ENCODE measurements at regions not wholly inside any gene's neighbourhood (a gene's known extent, or its start where the extent isn't known, plus 50 kb on each side); places are given as distances from the start of the nearest gene placed in this dataset.

DNA sequence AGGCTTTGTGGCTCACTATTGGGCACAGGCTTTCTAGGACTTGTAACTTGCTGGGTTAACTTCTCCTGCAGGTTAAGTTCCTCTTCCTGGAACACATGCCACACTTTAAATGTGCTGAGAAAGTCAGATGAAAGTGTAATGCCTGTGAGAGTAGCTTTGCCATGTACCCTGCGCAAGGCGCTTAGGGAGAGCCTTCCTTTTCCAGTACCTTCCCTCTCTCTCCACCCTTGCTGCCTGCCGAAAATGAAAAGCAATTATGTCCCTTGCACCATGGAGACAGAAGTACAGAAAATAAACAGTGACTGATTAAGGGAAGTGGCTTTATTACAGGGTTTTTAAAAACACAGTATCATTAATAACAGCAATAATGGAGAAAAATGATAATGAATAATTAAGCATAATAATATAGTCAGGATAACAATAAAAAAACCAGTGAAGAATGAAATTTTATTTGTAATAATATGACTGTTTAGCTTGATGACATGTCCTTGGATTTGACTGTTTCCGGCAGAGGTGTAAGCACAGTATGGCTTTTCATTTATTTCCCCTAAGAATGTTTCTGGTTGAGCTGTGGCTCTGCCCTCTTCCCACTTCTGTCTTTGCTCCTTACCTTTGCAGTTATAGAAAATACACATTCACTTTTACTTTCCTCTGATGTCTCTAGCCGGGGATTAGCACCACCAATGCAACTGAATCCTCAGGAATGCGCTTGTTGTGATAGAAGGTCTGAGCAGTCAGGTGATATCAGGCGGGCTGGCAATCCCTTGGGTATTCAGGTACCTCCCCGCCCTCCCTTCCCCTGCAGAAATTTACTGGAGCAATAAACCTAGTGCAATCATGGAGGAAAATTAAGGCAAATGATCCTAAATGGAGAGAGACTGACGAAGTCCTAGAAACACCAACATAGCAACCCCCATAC is 472.3 kb upstream of the CITED2 start:
- peak; percentile 42 for DNase-seq

DNA sequence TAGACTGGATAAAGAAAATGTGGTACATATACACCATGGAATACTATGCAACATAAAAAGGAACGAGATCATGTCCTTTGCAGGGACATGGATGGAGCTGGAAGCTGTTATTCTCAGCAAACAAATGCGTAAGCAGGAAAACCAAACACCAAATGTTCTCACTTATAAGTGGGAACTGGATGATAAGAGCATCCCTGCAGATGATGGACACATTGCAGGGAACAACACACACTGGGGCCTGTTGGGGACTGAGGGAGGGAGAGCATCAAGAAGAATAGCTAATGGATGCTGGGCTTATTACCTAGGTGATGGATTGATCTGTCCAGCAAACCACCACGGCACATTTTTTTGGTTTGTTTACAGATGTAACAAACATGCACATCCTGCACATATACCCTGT is 470.5 kb upstream of the CITED2 start:
- no peak for DNase-seq

DNA sequence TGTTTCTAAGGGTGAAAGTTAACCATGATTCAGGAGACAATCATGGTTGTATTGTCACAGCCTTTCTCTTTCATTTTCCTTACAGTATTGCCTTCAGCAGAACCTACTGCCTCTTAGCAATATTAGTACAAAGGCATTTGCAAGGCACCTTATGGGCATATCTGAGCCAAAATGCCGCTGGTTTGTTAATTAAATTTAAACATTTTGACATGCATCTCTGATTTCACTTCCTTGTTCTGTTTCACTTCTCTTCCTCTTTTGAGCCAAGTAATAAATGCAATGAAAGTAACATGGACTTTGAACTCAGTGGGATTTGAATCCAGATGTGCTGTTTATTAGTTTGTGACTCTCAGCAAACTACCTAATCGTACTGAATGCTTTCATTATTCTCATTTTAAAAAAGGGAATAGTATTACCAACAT is 467.4 kb upstream of the CITED2 start:
- DNase-seq, result peak; percentile 66

DNA sequence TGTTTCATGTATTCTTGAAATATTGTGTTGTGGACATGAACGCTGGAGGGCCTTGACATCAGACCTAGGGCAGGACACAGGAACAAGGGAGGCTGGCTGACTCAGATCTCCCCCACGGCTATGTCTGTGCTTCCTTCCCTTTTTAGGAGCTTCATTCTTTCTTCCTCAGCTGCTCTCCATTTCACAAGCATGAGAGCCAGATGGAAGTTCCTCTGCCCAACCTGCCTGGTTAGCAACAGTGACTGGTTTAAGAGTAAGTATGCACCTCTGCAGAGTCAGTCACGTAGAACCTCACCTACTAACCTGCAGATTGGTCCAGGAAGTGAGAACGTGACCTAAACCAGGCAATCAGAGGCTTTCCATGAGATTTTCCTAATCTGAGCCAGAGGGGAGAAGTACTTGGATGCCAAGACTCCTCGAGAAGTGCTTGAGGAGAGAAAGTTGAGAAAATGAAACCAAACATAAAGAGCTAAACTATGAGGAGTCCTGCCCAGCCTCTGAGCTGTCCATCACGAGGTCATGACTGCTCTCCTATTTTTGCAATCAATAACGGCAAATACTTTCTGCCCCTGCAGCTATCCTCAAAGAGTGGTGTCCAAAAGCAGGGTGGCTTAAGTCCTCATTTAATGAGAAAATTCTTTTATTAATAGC is 465.2 kb upstream of the CITED2 start:
- peak; percentile 64 for DNase-seq

DNA sequence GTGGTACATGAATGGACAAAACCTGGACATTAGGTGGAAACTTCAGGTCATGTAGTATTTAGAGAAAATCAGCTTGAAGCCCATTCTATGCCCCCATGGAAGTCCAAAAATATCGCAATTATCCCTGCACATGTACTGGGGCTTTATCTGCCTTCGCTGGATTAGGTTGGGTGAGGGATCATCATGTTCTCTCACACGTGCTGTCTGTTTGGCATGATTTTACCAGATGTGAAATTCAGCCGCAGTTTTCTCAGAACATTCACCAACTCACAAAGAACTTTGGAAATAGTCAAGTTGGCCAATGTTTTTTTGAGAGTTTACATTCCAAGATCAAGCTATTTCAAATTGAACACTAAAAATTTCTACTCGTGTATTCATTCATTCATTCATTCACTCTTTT is 459.8 kb upstream of the CITED2 start:
- no peak for DNase-seq

DNA sequence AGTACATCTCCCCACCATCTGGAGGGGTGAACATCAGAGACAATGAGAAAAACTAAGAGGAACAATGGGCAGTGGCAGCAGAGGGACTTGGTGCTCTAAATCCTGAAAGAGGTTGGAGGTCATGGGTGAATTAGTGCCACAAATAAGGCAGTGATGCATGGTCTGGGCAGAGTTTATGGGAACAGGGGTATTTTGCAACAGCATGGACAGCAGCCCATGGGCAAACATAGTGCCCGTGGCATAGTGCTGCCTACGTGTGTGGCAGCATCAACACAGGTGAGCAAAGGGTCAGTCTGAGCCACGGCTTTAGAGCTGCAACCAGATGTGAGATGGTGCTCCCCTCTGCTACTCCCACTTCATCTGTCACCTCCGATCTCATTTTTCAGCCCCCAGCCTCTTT is 459.1 kb upstream of the CITED2 start:
- DNase-seq, result no peak

DNA sequence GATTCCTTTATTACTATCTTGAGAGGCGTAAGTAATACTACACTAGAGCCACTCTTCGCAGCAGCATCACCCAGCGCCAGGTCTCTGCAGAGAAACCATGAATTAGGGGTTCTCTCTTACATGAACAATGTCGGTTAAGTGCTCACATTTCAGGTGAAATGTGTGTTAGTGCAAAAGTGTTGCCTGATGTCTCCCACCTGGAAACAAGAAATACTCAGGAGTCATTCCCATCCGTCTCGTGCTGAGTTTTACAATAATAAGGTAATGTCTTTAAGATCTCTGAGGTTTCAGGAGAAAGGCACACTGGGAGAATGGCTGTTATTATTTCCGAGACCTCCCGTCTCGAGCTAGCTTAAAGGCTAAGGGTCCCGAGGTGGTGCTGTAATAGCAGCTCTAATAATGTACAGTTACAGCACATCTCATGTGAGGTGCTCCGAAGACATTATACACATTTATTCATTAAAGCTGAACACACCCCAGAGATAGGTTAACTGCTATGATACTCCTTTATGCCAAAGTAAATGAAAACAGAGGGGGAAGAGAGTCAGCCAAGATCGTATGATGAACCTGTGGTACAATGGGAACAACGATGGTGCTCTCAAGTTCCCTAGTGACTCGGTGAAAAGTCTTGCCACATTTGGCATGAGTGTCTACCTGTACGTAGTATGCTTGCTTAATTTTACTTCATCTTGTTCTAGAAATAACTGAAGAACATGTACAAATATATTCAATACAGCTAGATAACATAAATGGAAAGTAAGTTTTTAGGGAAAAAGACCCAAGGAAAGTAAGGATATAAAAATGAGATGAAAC is 458.3 kb upstream of the CITED2 start:
- DNase-seq, result no peak

DNA sequence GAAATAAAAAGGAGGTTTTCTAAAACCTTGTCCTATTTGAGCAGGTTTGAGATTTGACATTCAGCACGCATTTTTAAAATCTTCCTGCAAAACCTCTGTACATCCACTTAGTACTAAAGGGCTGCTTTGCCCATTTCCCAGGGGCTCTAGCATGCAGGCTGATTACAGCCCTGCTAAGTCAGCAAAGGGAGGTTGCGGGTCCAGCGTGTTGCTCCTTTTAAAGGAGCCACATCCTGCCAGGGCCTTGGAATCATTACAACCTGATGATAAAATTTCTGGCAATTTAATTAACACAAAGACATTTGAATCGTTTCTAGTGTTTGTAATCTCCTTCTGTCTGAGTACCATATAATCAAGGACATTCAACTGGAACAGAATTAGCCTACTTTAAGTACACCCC is 455.1 kb upstream of the CITED2 start:
- DNase-seq, result no peak

DNA sequence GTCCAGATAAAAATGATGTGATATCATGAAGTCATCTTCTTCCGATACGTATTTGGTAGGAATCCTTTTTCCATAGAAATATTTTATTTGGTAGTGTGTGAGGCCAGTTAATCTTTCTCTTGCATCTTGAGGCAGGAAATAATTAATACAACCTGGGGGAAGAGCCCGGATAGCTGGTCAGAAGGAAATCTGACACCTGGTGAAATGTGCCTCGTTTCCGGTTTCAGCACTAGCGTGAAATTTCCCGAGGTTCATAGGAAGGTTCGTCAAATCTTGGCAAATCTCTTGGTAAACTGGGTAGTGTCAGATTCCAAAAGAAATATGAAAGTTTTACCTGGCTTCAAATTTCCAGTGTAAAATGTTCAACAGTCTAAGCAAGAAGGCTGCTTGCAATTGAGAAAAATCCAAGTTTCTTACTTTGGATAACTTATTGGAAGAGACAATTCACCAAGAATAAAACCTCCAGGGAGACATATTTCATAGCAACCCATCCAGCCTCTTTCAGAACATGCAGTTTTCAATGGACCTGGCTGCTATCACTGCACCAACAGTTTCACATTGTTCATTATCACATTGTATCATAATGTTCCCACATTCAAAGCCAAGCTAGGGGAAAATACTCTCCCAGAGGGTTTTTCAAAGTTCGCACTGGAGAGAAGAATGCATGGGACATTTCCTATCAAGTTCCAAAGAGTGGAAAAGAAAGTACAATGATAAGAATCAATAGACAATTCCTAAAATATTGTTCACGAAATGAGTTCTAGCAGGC is 454.5 kb upstream of the CITED2 start:
- DNase-seq, result no peak

DNA sequence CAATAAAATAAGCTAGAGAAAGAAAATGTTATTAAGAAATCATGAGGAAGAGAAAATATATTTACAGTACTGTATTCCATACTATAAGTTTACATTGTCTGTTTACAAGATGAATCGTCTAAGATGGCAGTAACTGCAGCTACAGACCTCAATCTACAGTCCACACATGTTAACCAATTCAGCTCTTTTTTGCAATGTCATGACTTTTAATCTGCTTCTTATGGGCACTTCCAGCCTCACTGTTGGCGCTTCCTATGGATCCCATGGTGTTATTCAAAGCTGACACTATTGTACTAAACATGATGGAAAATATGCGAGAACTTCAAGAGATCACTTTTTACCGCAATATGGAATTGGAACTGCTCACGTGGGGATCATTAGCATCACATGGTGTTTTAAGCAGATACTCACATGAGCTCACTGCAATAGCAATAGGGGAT is 451.5 kb upstream of the CITED2 start:
- peak; percentile 87 for DNase-seq

DNA sequence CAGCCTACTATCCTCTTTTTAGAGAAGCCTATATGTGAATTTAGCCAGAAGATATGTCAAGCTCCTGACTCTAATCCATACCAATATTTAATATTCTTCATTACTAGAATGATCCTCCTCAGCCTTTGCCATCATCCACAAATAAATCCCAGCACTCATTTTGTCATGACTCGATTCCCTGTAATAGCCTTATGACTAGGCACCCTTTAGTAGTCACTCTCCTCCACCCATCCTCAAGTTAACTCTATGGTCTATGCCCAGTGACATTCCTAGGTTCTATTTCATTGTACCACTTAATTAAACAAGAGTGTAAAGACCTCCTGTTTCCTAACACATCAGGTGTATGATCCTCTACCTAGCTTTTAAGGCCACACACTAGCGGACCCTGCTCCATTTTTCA is 450.4 kb upstream of the CITED2 start:
- DNase-seq, result no peak

DNA sequence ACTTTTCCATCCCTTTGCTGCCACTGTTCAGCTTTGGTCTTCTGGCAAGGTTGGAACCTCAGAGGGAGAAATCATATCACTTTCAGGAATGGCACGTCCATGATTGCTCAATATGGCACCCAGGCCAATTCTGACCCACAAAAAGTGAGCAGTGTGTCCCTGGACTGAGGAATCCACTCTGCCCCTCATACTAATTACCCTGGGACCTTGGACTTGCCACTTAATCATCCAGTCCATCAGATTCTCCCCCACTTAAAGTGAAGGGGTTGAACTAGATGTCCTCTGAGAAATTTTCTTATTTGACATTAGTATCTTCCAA is 449.3 kb upstream of the CITED2 start:
- no peak for DNase-seq

DNA sequence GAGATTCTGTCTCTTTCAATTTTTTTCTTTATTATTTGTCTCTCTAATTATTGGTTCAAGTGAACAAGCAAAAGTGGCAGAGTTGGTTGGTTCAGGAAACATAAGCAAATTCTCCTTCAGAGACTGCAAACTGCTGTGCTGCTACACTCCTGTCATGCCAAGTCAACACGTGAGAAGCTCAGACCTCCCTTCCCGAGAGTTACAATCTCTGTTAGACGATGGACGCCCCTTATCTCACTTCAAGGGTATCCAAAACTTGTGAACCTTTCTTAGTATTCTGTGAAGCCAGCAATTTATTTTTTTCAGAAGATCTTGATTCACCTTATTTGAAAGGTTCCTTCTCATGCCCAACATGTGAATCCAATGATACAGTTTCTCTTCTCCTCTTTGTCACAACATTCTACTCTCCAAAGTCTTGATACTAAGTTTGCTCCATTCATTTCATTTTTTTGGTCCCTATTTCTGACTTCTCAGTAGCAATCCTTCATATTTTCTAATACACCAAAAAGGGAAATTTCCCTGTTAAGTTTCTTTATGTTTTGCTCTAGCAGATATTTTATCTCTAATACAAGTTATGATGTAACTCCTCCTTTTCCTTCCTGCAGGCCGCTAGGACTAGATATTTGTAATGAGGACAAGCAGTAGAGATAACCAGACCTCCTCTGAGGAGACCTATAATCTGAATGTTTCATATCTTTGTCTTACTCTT is 448.8 kb upstream of the CITED2 start:
- peak; percentile 56 for DNase-seq

DNA sequence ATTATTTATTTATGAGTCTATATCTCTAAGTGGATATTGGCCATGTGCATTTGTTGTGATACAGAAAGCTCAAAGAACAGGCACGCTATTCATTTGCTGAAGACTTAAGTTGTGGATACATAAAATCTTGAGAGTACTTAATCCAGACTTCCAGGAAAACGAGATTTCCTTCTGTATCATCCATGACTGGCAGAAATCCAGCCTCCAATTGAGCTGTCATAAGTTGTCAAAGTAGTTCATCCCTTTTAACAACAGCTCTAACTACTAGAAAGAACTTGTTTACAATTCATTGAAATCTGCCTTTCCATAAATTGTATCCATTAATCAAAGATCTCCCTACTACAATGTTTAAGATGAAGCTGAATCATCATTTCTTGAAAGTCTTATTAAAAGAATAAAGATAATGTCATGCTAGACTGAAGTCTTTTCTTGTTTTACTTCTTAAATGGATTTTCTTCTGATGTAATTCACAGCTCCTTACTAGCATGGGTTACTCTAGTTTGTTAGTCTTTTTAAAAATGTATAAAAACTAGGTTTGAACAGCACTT is 447.3 kb upstream of the CITED2 start:
- no peak for DNase-seq

DNA sequence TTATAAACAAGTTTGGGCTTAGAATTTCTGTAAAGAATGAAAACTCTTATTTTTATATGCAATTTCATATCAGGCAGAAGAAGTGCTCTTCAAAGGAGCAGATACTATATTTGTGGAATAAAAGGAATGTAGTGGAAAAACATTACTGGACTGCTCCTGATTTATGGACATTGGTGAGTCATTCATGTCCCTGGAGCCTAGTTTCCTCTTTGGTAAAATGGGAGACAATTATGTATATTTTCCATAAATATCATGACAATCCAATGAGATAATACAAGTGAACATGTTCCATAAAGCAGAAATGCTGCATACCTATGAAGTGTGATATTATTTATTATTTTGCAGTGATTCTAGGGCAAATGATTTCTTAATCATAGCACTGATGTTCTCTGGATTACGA is 445.8 kb upstream of the CITED2 start:
- DNase-seq, result no peak

DNA sequence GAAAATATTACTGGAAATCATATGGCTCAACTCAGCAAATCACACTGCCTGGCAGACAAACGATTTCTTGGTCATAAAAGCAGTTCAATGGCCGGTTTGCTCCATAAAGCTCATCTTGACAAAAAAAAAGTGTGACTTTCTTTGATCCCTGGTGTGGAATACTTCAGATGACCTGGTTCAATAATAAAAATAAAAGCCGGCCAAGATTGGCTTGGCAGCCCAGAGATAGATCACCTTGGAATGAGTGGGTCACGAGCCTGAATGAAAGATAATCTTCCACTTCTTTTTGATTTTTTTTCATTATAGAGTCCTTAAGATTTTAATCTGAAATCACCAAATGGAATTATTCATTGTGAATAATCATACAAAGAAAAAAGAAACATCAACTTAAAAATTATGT is 445.3 kb upstream of the CITED2 start:
- DNase-seq, result no peak

DNA sequence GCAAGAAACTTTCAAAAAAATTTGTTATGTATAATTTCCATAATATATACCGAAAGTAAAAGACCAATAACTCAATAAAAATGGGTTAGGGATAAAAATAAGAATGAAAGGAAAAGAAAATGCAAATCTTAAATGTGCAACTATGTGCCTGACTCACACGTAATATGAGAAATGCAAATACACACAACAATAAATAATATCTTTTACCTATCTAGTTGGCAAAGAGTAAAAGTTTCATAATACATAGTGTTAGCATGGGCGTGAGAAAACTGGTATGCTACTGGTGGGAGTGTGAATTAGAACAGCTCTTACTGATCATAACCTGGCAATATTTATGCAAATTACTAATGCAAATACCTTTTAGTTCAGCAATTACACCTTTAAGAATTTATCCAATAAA is 438.5 kb upstream of the CITED2 start:
- DNase-seq, result no peak

DNA sequence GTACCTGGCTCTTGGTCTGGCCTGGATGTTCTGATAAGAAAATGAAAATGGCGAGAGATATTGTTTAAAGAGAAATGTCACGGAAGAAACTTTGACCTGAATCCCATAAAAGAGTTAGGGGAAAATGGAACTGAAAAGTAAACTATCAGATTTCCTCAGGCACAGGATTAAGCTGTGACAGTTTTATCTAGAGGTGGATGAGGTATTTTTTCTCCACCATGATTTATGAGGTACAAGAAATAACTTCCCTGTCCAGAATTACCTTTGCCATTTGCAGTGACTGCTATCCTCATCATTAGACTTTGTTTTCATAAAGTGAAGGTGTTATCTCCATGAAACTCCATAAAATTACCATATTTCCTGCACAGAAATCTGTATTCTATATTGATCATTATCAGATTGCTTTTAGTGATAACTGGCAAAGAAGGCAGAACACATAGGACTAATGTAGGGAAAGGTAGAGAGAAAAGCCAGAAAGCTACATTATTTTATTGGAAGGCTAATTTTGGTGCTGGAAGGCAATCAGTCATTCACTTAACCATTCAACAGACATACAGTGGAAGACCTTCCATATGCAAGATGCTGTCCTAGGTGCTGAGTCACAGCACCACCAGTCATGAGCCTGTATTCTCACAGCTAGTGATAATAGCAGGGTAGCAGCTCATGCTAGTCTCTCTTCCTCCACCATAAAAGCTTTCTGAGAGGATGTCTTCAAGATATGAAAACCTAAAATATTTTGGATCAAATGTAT is 427.3 kb upstream of the CITED2 start:
- DNase-seq, result peak; percentile 53

DNA sequence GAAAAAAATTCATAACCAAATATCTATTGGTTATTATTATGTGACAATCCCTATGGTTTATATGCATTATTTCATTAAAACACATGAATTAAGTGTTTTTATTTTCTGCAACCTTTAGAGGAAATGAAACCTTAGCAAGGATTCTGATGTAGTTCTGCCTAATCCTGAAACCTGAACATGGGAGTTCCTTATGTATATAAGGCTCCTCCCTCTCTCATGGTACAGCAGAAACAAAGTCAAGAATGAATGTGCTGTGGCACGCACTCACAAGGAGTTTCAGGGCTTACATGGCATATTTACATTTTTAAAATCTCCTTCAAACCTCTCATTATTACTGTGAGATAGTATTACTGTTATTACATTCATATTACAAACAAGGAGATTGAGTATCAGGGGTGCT is 426.4 kb upstream of the CITED2 start:
- DNase-seq, result no peak

DNA sequence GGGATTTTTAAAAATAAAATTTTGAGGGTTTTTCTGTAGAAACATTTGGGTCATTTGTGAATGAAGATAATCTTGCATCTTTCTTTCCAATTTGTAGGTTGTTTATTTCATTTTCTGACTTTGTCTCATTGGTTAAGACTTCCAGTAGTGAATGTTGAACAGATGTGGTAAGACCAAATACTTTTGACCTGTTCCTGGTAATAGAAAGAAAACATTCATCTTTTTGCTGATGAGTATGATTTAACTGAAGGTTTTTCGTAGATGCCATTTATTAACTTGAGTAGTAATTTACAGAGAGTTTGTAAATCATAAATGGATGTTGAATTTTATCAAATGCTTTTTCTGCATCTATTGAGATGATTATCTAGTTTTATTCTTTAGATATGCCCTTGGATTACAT is 416.1 kb upstream of the CITED2 start:
- DNase-seq, result no peak

DNA sequence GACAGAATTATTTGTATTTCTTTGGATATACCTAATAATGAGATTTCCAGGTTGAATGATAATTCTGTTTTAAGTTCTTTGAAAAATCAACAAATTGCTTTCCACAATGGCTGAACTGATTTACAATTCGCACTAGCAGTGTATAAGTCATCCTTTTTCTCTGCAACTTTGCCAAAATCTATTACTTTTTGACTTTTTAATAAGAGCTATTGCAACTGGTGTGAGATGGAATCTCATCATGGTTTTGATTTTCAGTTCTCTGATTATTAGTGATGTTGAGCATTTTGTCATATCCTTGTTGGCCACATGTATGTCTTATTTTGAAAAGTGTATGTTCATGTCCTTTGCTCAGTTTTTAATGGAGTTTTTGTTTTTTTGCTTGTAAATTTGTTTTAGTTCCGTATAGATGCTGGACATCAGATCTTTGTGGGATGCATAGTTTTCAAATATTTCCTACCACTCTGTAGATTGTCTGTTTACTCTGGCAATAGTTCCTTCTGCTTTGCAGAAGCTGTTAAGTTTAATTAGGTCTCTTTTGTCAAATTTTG is 409.8 kb upstream of the CITED2 start:
- peak; percentile 23 for DNase-seq

Measured in OCI-M1 (cell line).